Sigmoid colon (tissue), 6 donors: ENCODE measurements at regions not wholly inside any gene's neighbourhood (a gene's known extent, or its start where the extent isn't known, plus 50 kb on each side); places are given as distances from the start of the nearest gene placed in this dataset.
A peak's percentile ranks its signal among the peaks of the same experiment; 100 is the strongest.

ENCODE experiments used
- DNase-seq: peaks from one replicate; pipeline ENCODE4 v3.0.0-alpha.2; 2019
- H3K27ac ChIP-seq, 4 donors: fragments of 200-600 bp; sonication (generic); one replicate each; pipeline ENCODE4 v1.5.1; 2016 to 2019; ENCODE audit warnings: mild to moderate bottlenecking in 1 of 4
- H3K27me3 ChIP-seq, 3 donors: fragments of 200-600 bp; sonication (generic); one replicate each; pipeline ENCODE4 v1.5.1; 2019; ENCODE audit warnings: mild to moderate bottlenecking in 1 of 3
- H3K36me3 ChIP-seq, 4 donors: fragments of 200-600 bp; sonication (generic); one replicate each; pipeline ENCODE4 v1.5.1; 2016 to 2019
- H3K4me1 ChIP-seq, 4 donors: fragments of 200-600 bp; sonication (generic); one replicate each; pipeline ENCODE4 v1.5.1; 2017 to 2019
- H3K4me3 ChIP-seq, 4 donors: fragments of 200-600 bp; sonication (generic); one replicate each; pipeline ENCODE4 v1.5.1; 2017 to 2019; ENCODE audit warnings: mild to moderate bottlenecking in 2 of 4, moderate library complexity in 1 of 4
- H3K9me3 ChIP-seq, 4 donors: fragments of 200-600 bp in 3 of 4; sonication (generic) in 3 of 4; one replicate each; pipeline versions ENCODE4 v1.5.1 to v1.6.1; 2013 to 2019
- EP300 ChIP-seq, 4 donors: sonication (generic); formaldehyde crosslinking; IDR thresholded peaks; one replicate each; pipeline ENCODE4 v1.6.1; 2017; ENCODE audit warnings: antibody characterized with exemption in 4 of 4
- POLR2A ChIP-seq, 2 donors: fragments of 450-650 bp; IDR thresholded peaks; one replicate each; pipeline ENCODE4 v1.6.1; 2016; ENCODE audit warnings: antibody characterized with exemption in 2 of 2, mild to moderate bottlenecking in 2 of 2, moderate library complexity in 2 of 2
- POLR2AphosphoS5 ChIP-seq, 4 donors: sonication (generic); formaldehyde crosslinking; IDR thresholded peaks; one replicate each; pipeline ENCODE4 v1.6.1; 2017; ENCODE audit warnings: antibody characterized with exemption in 4 of 4
- WGBS, 2 donors: extraction: QIAGEN DNeasy Blood & Tissue Kit; methylation state at CpG; one replicate each; pipeline ENCODE4 v1.1.7; 2013; 5-methylcytosine and 5-hydroxymethylcytosine counted together
- intact Hi-C: fragments of 100-400 bp; cut with DNase I; formaldehyde crosslinking; loops from one replicate; pipeline ENCODE4 v1.15.1; 2023
- TF ChIP-seq, protein P1 (sequence below), 4 experiments: fragments of 450-650 bp in 3 of 4; fragments of 200-600 bp in 1 of 4; IDR thresholded peaks; one replicate each; pipeline ENCODE4 v1.5.1; 2016 to 2019; ENCODE audit warnings: antibody characterized with exemption in 4 of 4, mild to moderate bottlenecking in 3 of 4, moderate library complexity in 2 of 4
- donor health status: healthy with polysubstance abuse.
- donor health status: healthy.

DNA sequence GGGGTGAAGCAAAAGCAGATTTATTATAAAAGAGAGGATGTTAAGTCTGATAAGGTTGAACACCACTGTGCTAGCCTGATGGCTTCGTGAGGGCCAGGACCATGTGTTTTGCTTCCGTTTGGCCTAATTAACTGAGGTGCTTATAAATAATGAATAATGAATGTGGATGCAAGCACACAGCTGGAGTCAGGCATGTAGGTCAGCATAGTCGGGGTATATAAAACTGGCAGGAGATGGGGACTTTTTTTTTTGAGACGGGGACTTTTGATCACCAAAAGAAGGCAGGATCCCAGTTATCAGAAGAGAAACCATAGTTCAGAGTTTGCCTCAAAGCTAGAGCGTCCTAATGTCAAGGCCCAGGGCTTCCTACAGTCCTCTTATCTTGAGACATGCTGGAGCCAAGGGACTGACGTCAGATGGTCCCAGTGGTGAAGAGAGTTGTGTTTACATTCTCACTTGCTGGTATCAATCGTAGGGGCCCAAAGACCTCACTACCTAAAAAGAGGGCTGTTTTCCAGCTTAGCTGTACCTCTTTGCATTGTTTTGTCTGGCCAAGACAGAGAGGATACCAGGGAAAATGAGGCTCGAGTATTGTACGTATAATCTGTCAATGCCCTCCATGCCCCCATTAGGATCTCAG is 50.4 kb downstream of the RTL9 start:
- whole genome bisulfite sequencing, 2 donors, result 78 to 84% methylated on average over 9 of the region's 9 CpGs
- TF ChIP-seq, protein P1, sequence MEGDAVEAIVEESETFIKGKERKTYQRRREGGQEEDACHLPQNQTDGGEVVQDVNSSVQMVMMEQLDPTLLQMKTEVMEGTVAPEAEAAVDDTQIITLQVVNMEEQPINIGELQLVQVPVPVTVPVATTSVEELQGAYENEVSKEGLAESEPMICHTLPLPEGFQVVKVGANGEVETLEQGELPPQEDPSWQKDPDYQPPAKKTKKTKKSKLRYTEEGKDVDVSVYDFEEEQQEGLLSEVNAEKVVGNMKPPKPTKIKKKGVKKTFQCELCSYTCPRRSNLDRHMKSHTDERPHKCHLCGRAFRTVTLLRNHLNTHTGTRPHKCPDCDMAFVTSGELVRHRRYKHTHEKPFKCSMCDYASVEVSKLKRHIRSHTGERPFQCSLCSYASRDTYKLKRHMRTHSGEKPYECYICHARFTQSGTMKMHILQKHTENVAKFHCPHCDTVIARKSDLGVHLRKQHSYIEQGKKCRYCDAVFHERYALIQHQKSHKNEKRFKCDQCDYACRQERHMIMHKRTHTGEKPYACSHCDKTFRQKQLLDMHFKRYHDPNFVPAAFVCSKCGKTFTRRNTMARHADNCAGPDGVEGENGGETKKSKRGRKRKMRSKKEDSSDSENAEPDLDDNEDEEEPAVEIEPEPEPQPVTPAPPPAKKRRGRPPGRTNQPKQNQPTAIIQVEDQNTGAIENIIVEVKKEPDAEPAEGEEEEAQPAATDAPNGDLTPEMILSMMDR (IDR thresholded peaks at IDR 0.05), result no peak
- TF ChIP-seq EP300 (IDR thresholded peaks at IDR 0.05) (no peak), POLR2A (IDR thresholded peaks at IDR 0.05) (no peak), POLR2AphosphoS5 (IDR thresholded peaks at IDR 0.05) (no peak)
- DNase-seq, result no peak
- Histone ChIP-seq H3K4me3 (no peak overlapping the region), H3K27ac (no peak overlapping the region), H3K27me3 (no peaks in the 10 kb centered on the region), H3K4me1 (peaks cover 0 to 4% (median 0%) of the 10 kb centered on the region in 4 donors), H3K36me3 (no peaks in the 10 kb centered on the region), H3K9me3 (no peaks in the 10 kb centered on the region)
- intact Hi-C loops, result no loop called here

DNA sequence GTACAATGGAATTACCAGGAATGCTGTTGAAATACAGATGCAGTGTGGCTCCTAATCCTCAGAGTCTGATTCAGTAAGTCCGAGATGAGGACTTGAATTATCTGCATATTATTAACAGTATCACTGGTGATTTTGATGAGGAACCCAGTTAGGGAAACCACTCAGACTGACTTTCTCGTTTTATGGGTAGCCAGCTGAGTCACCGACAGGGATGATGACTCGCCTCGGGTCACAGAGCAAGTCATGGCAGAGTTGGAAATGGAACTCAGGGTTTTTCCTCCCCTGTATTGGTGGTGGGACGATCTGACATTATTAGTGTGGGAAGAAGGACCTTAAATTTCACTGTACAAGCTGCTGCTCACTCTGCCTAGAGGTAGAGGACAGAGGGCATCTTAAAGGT is 51.3 kb downstream of the RTL9 start:
- H3K4me3 ChIP-seq, result no peak overlapping the region
- H3K36me3 ChIP-seq, result no peaks in the 10 kb centered on the region
- H3K27ac ChIP-seq, result no peak overlapping the region
- intact Hi-C loops, result no loop called here
- H3K9me3 ChIP-seq, result no peaks in the 10 kb centered on the region
- peaks cover 0 to 8% (median 0%) of the 10 kb centered on the region in 4 donors for H3K4me1 ChIP-seq
- no peak for DNase-seq
- H3K27me3 ChIP-seq, result no peaks in the 10 kb centered on the region
- TF ChIP-seq POLR2A (IDR thresholded peaks at IDR 0.05) (no peak), EP300 (IDR thresholded peaks at IDR 0.05) (no peak), POLR2AphosphoS5 (IDR thresholded peaks at IDR 0.05) (no peak)
- TF ChIP-seq, protein P1 (IDR thresholded peaks at IDR 0.05), result no peak
- 34 to 55% methylated on average over 6 of the region's 6 CpGs for WGBS, 2 donors

- WGBS, 2 donors, result 75 to 83% methylated on average over 5 of the region's 5 CpGs
Observed at GRCh38 chrX:110410603-110411002, 52.0 kb downstream of the RTL9 start.

GRCh38 chrX:110412971-110413726 is 54.5 kb downstream of the RTL9 start:
- TF ChIP-seq, protein P1 (IDR thresholded peaks at IDR 0.05), result peak; percentile 35 to 72 (median 54)
- no peak for TF ChIP-seq EP300 (IDR thresholded peaks at IDR 0.05)
- peaks cover 0 to 9% (median 0%) of the 10 kb centered on the region in 4 donors for H3K4me1 ChIP-seq
- H3K4me3 ChIP-seq, result no peak overlapping the region
- H3K27me3 ChIP-seq, result no peaks in the 10 kb centered on the region
- WGBS, 2 donors, result 18 to 26% methylated on average over 18 of the region's 18 CpGs
- H3K36me3 ChIP-seq, result no peaks in the 10 kb centered on the region
- peak; percentile 77 for DNase-seq
- intact Hi-C loops, result loop anchor here (1.0 kb wide), 1 partner anchor 253 kb away; no protein-coding TSS in a partner anchor
- H3K27ac ChIP-seq, result no peak overlapping the region
- no peaks in the 10 kb centered on the region for H3K9me3 ChIP-seq

More at GRCh38 chrX:110410603-110411002, 52.0 kb downstream of the RTL9 start:
- Histone ChIP-seq H3K27ac (no peak overlapping the region), H3K4me1 (peaks cover 0 to 9% (median 0%) of the 10 kb centered on the region in 4 donors), H3K27me3 (no peaks in the 10 kb centered on the region), H3K36me3 (no peaks in the 10 kb centered on the region), H3K9me3 (no peaks in the 10 kb centered on the region), H3K4me3 (no peak overlapping the region)
- intact Hi-C loops, result no loop called here
- TF ChIP-seq, protein P1 (IDR thresholded peaks at IDR 0.05), result no peak
- DNase-seq, result no peak
